ENCODE measurements at regions not wholly inside any gene's neighbourhood (a gene's known extent, or its start where the extent isn't known, plus 50 kb on each side); places are given as distances from the start of the nearest gene placed in this dataset.

GRCh38 chr14:41034969-41035368, 571.7 kb upstream of the LRFN5 start:
- H3K9me3 Mint-ChIP-seq: peaks cover 0 to 6% (median 0%) of the 10 kb centered on the region in 7 donors
- no CpG with 5 or more reads among the region's 1 CpG for WGBS (ENCODE audit: insufficient coverage)
- H3K4me1 Mint-ChIP-seq: no peaks in the 10 kb centered on the region
- peaks cover 0 to 3% (median 2%) of the 10 kb centered on the region in 3 donors for H3K27me3 Mint-ChIP-seq (ENCODE audit: low read depth in 3 of 3)
- H3K36me3 ChIP-seq (replicated peaks in 1 of 2; ENCODE audit: control insufficient read depth in 1 of 2, insufficient read depth in 2 of 2, low read length in 2 of 2): no peaks in the 10 kb centered on the region
- no peak overlapping the region for H3K9ac ChIP-seq (ENCODE audit: insufficient read depth, low read length, poor library complexity, severe bottlenecking)
- intact Hi-C loops (cut with micrococcal nuclease): no loop called here
- no peaks in the 10 kb centered on the region for H3K4me1 ChIP-seq (ENCODE audit: control insufficient read depth in 1 of 2, insufficient read depth in 2 of 2, low read length in 2 of 2)
- no peak overlapping the region for H3K4me2 ChIP-seq (replicated peaks; ENCODE audit: extremely low read depth, low read length, poor library complexity, severe bottlenecking)
- H3K9me3 ChIP-seq (replicated peaks in 1 of 2; ENCODE audit: control insufficient read depth in 1 of 2, insufficient read depth in 1 of 2, low read length in 2 of 2): no peaks in the 10 kb centered on the region
- no peak overlapping the region for H3K4me3 ChIP-seq (replicated peaks in 1 of 3; ENCODE audit: low read depth in 2 of 3, low read length in 3 of 3)
- TF ChIP-seq CTCF (IDR thresholded peaks at IDR 0.05): no peak
- no peaks in the 10 kb centered on the region for H3K36me3 Mint-ChIP-seq
- no peak overlapping the region for H2AFZ ChIP-seq (ENCODE audit: insufficient read depth, low read depth, low read length, poor library complexity, severe bottlenecking)
- no peaks in the 10 kb centered on the region for H4K20me1 ChIP-seq (ENCODE audit: insufficient read depth, low read length)
- DNase-seq: no peak
- H3K27ac Mint-ChIP-seq: no peak overlapping the region
- H3K4me3 Mint-ChIP-seq: no peak overlapping the region
- no peaks in the 10 kb centered on the region for H3K27me3 ChIP-seq (ENCODE audit: control insufficient read depth in 2 of 2, insufficient read depth in 2 of 2, low read length in 2 of 2)
- no peaks in the 10 kb centered on the region for H3K79me2 ChIP-seq (ENCODE audit: insufficient read depth, low read length)
- H3K27ac ChIP-seq (ENCODE audit: low read depth in 1 of 2, low read length in 2 of 2): no peak overlapping the region

GRCh38 chr14:41022932-41023331, 583.7 kb upstream of the LRFN5 start:
- H3K4me2 ChIP-seq (replicated peaks; ENCODE audit: extremely low read depth, low read length, poor library complexity, severe bottlenecking): no peak overlapping the region
- no peak for TF ChIP-seq CTCF (IDR thresholded peaks at IDR 0.05)

More at GRCh38 chr14:41022932-41023331, 583.7 kb upstream of the LRFN5 start:
- no CpG with 5 or more reads among the region's 2 CpGs for whole genome bisulfite sequencing (ENCODE audit: insufficient coverage)
- DNase-seq: no peak
- Mint-ChIP-seq H3K9me3 (peaks cover 0 to 1% (median 0%) of the 10 kb centered on the region in 7 donors), H3K36me3 (no peaks in the 10 kb centered on the region), H3K4me3 (no peak overlapping the region), H3K4me1 (no peaks in the 10 kb centered on the region), H3K27me3 (ENCODE audit: low read depth in 3 of 3) (no peaks in the 10 kb centered on the region), H3K27ac (no peak overlapping the region)
- H3K4me3 ChIP-seq (replicated peaks in 1 of 3; ENCODE audit: low read depth in 2 of 3, low read length in 3 of 3): no peak overlapping the region
- H2AFZ ChIP-seq (ENCODE audit: insufficient read depth, low read depth, low read length, poor library complexity, severe bottlenecking): no peak overlapping the region
- no peak overlapping the region for H3K27ac ChIP-seq (ENCODE audit: low read depth in 1 of 2, low read length in 2 of 2)
- no peaks in the 10 kb centered on the region for H3K79me2 ChIP-seq (ENCODE audit: insufficient read depth, low read length)
- no peaks in the 10 kb centered on the region for H3K36me3 ChIP-seq (replicated peaks in 1 of 2; ENCODE audit: control insufficient read depth in 1 of 2, insufficient read depth in 2 of 2, low read length in 2 of 2)
- no peaks in the 10 kb centered on the region for H3K4me1 ChIP-seq (ENCODE audit: control insufficient read depth in 1 of 2, insufficient read depth in 2 of 2, low read length in 2 of 2)
- no peak overlapping the region for H3K9ac ChIP-seq (ENCODE audit: insufficient read depth, low read length, poor library complexity, severe bottlenecking)
- intact Hi-C loops (cut with micrococcal nuclease): no loop called here
- H3K9me3 ChIP-seq (replicated peaks in 1 of 2; ENCODE audit: control insufficient read depth in 1 of 2, insufficient read depth in 1 of 2, low read length in 2 of 2): no peaks in the 10 kb centered on the region
- H3K27me3 ChIP-seq (ENCODE audit: control insufficient read depth in 2 of 2, insufficient read depth in 2 of 2, low read length in 2 of 2): no peaks in the 10 kb centered on the region
- H4K20me1 ChIP-seq (ENCODE audit: insufficient read depth, low read length): no peaks in the 10 kb centered on the region
